Activated T-cell treated with anti-CD3 and anti-CD28 coated beads for 48 hours (primary cell): ENCODE measurements at regions not wholly inside any gene's neighbourhood (a gene's known extent, or its start where the extent isn't known, plus 50 kb on each side); places are given as distances from the start of the nearest gene placed in this dataset.

ENCODE experiments used
- DNase-seq: peaks from one replicate; pipeline ENCODE4 v3.0.0-alpha.2; 2020; ENCODE audit warnings: low read depth

GRCh38 chr2:71891719-71892422, 255.8 kb downstream of the CYP26B1 start:
- no peak for DNase-seq

GRCh38 chr2:71891155-71891554, 256.5 kb downstream of the CYP26B1 start:
- DNase-seq = no peak

GRCh38 chr2:71889759-71890684, 257.6 kb downstream of the CYP26B1 start:
- no peak for DNase-seq

GRCh38 chr2:71888751-71889445, 258.8 kb downstream of the CYP26B1 start:
- no peak for DNase-seq

GRCh38 chr2:71887196-71887595, 260.5 kb downstream of the CYP26B1 start:
- DNase-seq = no peak

GRCh38 chr2:71886241-71886640, 261.4 kb downstream of the CYP26B1 start:
- no peak for DNase-seq

- DNase-seq = no peak
Observed at GRCh38 chr2:71884303-71885042, 263.2 kb downstream of the CYP26B1 start.

- no peak for DNase-seq
Observed at GRCh38 chr2:71882949-71883472, 264.7 kb downstream of the CYP26B1 start.

- no peak for DNase-seq
Observed at GRCh38 chr2:71882236-71882946, 265.3 kb downstream of the CYP26B1 start.

GRCh38 chr2:71880846-71881610, 266.6 kb downstream of the CYP26B1 start:
- no peak for DNase-seq

GRCh38 chr2:71880287-71880686, 267.4 kb downstream of the CYP26B1 start:
- no peak for DNase-seq

GRCh38 chr2:71879509-71880184, 268.0 kb downstream of the CYP26B1 start:
- DNase-seq = no peak

- DNase-seq = no peak
Observed at GRCh38 chr2:71878626-71879508, 268.8 kb downstream of the CYP26B1 start.

- DNase-seq = no peak
Observed at GRCh38 chr2:71877636-71878035, 270.0 kb downstream of the CYP26B1 start.

GRCh38 chr2:71876542-71877451, 270.9 kb downstream of the CYP26B1 start:
- DNase-seq = no peak

- no peak for DNase-seq
Observed at GRCh38 chr2:71872466-71873051, 275.1 kb downstream of the CYP26B1 start.

- DNase-seq = no peak
Observed at GRCh38 chr2:71865391-71865965, 282.2 kb downstream of the CYP26B1 start.
